Occipital lobe (tissue), 1 donor: ENCODE measurements at regions not wholly inside any gene's neighbourhood (a gene's known extent, or its start where the extent isn't known, plus 50 kb on each side); places are given as distances from the start of the nearest gene placed in this dataset.
"Not testable (repeated sequence)": the region's sequence is repeated elsewhere in the genome, so short reads cannot be mapped to it uniquely, and the experiment has no call there.

Source experiments
- DNase-seq: peaks from one replicate; lab custom pipeline; 2025; lab: John Stamatoyannopoulos, UW

DNA sequence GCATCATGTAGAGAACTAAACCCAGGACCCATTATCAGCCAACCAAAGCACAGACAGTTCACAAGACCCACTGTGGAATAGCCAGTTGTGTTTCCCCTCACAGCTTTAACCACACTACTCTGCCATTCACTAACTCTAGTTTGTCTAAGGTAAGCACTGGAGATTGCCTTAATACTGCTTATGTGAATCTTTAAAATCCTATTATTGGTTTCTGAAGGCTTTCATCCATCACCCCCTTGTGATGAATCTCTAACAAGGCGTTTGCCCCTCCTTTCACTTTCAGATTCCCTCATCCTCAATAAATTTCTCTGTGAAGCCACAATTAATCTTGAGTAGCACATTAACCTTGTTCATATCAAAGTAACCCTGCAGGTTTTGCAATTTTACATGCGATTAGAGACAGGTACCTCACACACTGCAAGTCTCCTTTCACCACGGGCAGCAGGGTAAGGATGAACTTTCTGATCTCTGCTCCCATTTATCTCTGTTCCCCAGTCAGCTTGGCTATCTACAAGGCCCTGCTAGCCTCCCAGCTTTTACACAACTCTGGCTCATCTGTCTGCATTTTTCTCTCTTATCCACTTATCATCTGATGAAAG, 785.6 kb downstream of the REEP3 start:
- DNase-seq, result no peak

DNA sequence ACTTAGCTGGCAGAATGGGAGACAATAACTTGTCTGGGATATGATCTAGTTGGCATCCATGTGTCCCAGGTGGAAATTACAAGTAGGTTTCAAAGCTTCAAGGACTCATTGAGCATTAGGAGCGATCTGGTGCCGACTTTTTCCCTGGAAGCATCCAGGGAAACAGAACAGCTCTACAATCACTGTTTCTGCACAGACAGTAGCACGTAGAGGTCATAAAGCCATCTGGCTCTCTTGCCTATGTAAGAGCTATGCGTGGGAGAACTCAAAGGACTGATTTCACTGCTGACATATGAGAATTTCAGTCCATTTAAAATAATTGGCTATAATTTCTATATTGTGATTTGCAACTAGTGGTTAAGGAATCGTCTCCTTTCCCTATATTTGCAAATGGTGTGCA, 791.7 kb downstream of the REEP3 start:
- no peak for DNase-seq

- no peak for DNase-seq
Observed at GRCh38 chr10:64313967-64314366, 792.8 kb downstream of the REEP3 start.

- DNase-seq, result no peak
Observed at GRCh38 chr10:64316416-64316815, 795.2 kb downstream of the REEP3 start.

DNA sequence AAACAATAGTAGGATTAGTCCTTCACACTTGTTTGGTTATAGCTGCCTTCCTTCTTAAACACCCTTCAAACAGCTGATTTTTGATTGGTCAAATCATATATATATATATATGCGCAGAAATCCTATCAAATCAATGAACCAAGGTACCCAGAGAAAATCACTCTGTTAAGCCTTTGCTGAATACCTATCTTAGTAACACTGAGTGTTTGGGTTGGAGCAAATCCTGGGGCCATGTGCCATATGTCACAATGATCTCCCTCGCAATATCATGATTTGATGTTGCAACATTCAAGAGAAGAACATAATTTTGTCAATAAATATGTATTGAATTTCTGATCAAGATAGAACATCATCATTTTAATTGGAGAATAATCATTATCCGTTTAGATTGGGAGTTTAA, 795.6 kb downstream of the REEP3 start:
- no peak for DNase-seq

- no peak for DNase-seq
Observed at GRCh38 chr10:64320448-64320847, 799.2 kb downstream of the REEP3 start.

GRCh38 chr10:64329510-64329909, 808.3 kb downstream of the REEP3 start:
- DNase-seq, result no peak

GRCh38 chr10:64332551-64332950, 811.4 kb downstream of the REEP3 start:
- no peak for DNase-seq

DNA sequence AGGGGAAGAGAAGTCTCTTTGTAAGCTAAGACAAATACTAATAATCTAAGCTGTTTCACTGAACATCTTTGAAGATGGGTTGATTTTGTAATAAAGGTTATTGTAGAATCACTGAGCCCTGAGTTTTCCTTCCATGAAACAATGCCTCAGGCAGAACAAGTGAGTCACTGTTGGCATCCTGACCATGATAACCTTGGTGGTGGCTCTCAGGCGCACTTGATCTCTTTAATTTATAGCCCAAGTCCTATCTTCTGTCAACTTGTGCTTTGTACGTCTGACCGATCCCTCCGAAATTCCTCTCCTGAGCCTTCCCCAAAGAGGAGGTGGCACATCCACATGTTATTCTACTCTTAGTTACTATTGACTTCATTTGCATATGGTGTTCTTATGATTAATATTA, 812.9 kb downstream of the REEP3 start:
- no peak for DNase-seq

DNA sequence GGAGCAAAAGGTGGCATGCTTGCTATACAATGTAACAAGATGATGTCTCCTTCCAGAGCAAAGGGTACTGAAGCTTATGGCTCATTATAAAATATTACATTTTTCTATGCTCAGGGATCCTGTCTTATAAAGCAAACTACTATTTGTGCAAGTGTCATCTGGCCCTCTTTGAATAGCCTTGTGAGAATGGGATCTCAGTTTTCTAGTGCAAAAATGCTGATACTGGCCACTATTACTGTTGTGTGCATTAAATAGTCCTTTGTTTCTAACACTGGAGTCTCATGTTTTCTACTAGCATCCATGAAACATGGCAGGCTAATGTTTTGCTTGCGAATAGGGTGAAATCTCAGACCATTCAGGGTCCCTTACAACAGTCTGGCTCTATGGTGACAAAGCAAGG, 823.0 kb downstream of the REEP3 start:
- no peak for DNase-seq

GRCh38 chr10:64345856-64346255, 824.7 kb downstream of the REEP3 start:
- DNase-seq, result no peak

DNA sequence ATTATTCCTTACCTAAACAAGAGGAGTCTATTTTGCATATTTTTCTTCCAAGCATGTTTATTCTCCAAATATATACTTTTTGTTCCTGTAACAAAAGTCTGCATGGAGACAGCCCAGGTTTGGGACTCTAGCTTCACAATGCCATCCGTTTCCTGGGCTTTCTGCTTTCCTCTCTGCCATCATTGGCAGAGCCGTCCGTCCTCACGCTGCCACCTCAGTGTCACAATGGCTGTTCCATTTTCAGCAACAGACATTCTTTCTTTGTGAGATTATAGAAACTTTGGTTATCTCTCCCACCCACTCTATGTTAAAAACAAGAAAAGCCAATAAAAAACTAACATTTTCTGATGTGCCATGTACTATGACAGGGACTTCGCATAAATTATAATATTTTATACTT, 825.2 kb downstream of the REEP3 start:
- DNase-seq, result no peak

GRCh38 chr10:64350665-64351064, 829.5 kb downstream of the REEP3 start:
- DNase-seq, result no peak

DNA sequence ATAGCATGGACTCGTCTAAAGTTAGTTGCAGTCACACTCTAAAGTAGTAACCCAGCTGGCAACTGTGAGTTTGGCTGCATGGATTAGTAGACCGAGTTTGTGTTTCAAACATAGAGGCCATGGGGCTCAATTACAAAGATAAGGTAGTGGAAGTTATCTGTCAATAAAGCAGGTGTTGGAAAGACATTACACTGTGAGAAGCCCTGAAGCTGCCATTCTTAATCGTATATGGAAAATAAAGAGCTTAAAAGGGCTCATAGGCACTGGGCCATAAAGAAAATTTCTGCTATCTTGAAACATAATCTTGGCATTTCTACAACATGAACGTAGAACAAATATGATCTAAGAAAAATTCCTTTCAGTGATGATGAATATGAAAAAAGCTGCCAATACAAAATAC, 837.7 kb downstream of the REEP3 start:
- no peak for DNase-seq

DNA sequence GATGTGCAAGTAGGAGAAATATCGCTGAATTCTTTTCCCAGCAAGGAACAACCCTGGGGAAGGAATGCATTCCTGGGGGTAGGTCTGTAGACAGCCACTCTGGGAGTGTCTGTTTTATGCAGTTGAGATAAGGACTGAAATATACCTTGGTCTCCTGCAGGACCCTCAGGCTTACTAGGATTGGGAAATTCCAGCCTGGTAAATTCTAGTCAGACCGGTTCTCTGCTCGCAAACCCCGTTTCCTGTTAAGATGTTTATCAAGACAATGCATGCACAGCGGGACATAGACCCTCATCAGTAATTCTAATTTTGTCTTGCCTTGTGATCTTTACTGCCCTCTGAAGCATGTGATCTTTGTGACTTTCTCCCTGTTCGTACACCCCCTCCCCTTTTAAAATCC, 839.0 kb downstream of the REEP3 start:
- not testable (repeated sequence) for DNase-seq

DNA sequence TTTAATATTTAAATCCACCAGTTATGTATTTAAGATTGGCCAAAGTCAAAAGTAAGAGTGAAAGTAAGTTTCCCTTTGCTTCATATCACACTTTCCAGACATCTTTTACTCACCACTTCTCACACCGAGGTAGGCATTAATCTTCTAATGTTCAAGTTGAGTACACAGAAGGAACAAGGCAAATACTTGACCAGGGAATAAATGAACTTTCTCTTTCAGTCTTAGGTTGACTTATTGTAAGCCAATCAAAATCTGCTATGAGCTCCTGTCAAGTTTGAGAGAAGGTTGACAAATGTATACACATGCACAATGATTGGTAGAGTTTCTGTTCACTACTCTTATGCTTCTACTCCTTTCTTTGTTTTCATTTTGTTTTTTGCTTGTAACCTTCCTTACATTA, 842.5 kb downstream of the REEP3 start:
- DNase-seq, result no peak

DNA sequence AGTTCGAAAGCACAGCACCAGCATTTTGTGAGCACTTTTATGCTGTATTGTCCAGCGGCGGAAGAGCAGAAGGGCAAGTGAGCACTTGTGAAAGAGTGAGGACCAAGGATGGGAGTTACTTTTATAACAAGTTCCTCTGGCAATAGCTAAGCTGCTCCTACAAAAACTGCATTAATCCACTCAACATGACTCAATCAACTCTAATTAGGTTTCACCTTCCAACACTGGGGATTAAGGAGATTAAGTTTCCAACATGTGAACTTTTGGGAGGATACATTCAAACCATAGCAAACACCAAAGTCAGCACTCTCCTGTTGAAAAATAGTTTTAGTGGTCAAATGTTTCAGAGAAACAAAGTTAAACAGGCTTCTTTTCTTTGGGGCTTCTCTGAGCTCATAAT, 844.5 kb downstream of the REEP3 start:
- no peak for DNase-seq

DNA sequence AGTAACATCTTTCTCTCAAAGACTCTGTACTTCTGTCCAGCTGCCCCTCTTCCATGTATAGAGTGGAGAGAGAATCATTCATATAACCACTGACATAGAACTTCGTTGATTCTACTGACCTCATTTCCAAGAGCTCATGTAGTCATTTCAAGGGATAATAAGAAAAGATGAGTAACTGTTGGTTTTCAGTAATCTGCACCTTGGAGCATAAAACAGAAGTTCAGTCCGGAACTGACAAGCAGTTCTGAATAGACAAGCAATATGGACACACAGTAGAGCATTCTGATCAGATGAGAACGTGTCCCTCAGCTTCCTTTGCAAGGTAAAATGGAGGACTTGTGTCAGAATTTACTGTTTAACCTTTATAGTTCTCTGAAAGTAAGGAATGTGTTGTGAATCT, 847.1 kb downstream of the REEP3 start:
- DNase-seq, result no peak

DNA sequence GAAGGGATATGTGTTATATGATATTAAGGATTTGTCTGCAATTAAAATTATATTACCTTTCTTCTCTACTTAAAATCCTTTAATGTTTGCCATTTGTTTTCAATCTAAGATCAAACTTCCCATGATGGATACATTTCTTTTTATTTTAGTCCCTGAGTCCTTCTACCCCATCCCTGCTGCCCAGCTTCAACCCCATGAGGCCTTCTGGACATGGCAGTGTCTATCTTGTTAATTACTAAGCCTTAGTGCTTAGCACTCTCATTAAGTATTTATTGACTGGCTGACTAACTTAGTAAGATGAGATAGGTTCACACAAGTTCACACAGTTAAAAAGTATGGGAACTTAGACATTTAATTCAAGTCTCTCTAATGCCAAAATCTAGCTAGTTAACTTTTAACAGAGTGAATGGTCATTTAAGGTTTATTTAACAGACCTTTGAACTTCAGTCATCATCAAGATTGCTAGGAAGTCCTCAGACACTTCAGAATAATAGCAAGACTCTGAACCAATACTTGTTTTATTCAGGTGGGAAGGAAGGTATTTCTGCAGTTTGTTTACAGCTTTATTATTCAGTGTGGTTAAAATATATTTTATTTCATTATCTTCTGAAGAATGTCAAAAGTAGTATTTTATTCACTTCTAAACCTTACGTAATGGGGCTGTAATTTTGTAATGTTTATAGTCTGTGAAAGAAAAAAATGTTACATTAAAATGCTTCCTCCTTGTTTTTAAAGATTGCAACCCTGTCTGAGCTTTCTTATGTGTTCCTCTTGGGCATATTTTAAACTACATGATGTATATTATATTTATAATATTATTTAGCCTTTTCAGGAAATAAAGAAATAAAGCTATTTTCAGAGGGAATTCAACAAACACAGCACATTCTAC, 848.9 kb downstream of the REEP3 start:
- DNase-seq, result no peak

DNA sequence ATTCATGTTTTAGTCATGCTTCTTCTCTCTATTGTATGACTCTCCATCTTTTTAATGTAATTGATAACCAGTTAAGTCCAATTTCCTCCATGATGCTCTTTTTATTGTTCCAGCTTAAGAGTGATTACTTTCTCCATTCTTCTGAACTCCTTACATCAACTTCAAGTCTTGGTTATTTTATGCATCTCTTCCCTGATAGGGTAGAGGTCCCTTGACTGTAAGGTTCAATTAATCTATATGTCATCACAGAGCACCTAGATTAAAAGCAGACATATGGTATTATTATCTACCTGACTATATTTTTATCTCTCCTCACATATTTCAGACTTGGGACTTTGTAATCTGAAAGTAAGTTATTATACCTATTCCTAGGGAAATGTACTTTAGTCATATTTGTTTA, 853.1 kb downstream of the REEP3 start:
- DNase-seq, result no peak

- no peak for DNase-seq
Observed at GRCh38 chr10:64376167-64376566, 855.0 kb downstream of the REEP3 start.

DNA sequence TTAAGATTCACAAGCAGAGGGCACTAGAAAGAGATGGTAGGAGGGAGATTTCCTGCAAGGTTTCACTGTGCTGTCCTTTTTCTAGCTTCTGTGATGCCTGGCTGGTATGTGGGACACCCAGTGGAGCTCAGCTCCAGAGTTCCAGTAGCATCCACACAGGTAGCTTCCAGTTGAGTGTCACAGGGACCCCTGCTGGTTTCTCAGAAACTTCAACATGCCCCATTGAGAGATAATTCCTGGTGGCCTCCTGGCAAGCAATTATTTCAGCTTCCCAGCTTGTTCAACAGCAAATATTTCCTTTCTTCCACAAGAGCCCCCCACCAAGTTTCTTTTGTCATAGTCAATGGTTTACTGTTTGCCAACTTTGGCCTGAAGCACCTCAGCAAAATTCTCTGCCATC, 858.7 kb downstream of the REEP3 start:
- DNase-seq, result no peak

DNA sequence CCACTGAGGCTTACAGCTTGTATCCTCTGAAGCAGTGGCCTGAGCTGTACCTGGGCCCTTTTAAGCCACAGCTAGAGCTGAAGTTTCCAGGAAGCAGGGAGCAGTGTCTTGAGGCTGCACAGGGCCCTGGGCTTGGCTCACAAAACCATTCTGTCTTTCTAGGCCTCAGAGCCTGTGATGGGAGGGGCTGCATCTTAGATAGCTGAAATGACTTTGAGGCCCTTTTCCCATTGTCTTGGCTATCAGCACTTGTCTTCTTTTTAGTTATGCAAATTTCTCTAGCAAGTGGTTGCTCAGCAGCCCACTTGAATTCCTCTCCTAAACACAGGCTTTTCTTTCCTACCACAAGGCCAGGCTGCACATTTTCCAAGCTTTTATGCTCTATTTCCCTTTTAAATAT, 864.2 kb downstream of the REEP3 start:
- DNase-seq, result no peak
